AG10803 (cell line): ENCODE measurements at regions not wholly inside any gene's neighbourhood (a gene's known extent, or its start where the extent isn't known, plus 50 kb on each side); places are given as distances from the start of the nearest gene placed in this dataset.

ENCODE experiments used
- DNase-seq: peaks from one replicate; pipeline ENCODE4 v3.0.0; 2010; ENCODE audit warnings: low read depth
- H3K4me3 ChIP-seq: 2 replicates; pipeline ENCODE4 v1.5.1; 2011; ENCODE audit warnings: mild to moderate bottlenecking, low read length, control low read depth
- TF ChIP-seq, protein P1 (sequence below): conservative IDR thresholded peaks from 2 replicates; pipeline ENCODE4 v1.5.1; 2011; ENCODE audit warnings: mild to moderate bottlenecking, low read length, control low read depth, inconsistent platforms

- TF ChIP-seq, protein P1, sequence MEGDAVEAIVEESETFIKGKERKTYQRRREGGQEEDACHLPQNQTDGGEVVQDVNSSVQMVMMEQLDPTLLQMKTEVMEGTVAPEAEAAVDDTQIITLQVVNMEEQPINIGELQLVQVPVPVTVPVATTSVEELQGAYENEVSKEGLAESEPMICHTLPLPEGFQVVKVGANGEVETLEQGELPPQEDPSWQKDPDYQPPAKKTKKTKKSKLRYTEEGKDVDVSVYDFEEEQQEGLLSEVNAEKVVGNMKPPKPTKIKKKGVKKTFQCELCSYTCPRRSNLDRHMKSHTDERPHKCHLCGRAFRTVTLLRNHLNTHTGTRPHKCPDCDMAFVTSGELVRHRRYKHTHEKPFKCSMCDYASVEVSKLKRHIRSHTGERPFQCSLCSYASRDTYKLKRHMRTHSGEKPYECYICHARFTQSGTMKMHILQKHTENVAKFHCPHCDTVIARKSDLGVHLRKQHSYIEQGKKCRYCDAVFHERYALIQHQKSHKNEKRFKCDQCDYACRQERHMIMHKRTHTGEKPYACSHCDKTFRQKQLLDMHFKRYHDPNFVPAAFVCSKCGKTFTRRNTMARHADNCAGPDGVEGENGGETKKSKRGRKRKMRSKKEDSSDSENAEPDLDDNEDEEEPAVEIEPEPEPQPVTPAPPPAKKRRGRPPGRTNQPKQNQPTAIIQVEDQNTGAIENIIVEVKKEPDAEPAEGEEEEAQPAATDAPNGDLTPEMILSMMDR, result no peak
- no peak for DNase-seq
- H3K4me3 ChIP-seq, result no peak overlapping the region
These were observed 425.2 kb upstream of the MEX3C start for GRCh38 chr18:51622702-51623101.

- H3K4me3 ChIP-seq, result no peak overlapping the region
- TF ChIP-seq, protein P1, result no peak
- no peak for DNase-seq
These were observed 426.2 kb upstream of the MEX3C start for GRCh38 chr18:51623653-51624052.

DNA sequence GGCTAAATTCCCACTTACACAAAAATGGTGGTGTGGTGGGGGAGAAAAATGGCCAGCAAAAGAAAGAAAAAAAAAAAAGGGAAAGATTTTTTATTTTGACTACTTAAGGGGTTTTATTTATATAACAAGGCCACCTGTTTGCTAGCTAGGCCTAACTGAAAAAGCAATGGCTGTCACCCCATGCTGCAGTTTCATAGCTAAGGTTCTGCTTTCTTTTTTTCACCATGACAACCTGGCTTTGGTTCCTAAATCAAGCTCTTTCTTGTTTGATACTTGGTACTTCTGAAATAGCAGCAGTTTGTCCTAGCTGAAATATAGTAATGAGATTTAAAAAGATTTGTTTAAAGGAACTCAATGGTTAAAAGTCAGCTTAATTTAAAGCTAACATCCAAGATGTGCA is 433.2 kb upstream of the MEX3C start:
- no peak for DNase-seq
- TF ChIP-seq, protein P1, result no peak
- H3K4me3 ChIP-seq, result no peak overlapping the region

DNA sequence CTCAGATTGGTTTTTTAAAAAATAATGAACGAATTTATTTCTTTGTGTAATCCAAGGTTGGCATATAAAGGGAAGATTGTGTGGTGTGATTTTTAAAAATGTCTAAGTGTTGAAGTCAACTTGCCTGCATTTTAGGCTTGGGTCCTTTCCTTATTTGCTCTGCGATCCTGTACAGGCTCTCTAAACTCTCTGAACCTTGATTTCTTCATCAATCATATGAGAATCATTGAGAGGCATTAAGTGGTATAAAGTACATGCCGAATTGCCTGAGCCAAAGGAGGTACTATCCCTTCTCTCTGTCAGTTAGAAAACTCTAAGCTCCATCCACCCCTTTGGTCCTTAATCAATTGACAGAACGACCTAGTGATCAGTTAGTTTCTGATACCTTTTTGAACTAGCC is 440.4 kb upstream of the MEX3C start:
- TF ChIP-seq, protein P1, result no peak
- no peak for DNase-seq
- no peak overlapping the region for H3K4me3 ChIP-seq

DNA sequence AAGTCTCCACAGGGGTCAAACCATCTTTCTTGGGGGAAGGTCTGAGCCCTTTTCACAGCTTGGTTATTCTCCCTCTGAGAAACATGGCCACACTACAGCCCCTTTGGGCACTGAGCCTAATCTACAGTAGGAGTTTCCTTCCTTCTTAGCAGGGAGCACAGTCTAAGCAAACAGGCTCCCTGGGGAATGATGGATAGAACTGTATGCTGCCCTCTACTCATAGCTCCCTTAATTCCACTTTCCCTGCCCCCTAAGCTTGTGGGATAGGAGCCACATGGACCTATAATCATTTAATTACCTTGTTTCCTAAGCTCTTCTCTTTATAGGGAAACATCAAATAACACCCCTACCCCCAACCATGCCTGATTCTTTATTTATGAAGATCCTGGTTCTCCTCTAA is 442.1 kb upstream of the MEX3C start:
- TF ChIP-seq, protein P1, result no peak
- H3K4me3 ChIP-seq, result no peak overlapping the region
- DNase-seq, result no peak

GRCh38 chr18:51643483-51643882 is 446.0 kb upstream of the MEX3C start:
- no peak for DNase-seq
- TF ChIP-seq, protein P1, result no peak
- H3K4me3 ChIP-seq, result no peak overlapping the region

GRCh38 chr18:51645607-51646006 is 448.1 kb upstream of the MEX3C start:
- H3K4me3 ChIP-seq, result no peak overlapping the region
- no peak for DNase-seq
- TF ChIP-seq, protein P1, result no peak
